Fibroblast of lung (primary cell): ENCODE measurements at regions not wholly inside any gene's neighbourhood (a gene's known extent, or its start where the extent isn't known, plus 50 kb on each side); places are given as distances from the start of the nearest gene placed in this dataset.

Source experiments
- EZH2 ChIP-seq: IDR thresholded peaks from 2 replicates; pipeline ENCODE4 v1.5.1; 2012; ENCODE audit warnings: low read length, control low read depth, mild to moderate bottlenecking; ENCODE audit errors: missing control alignments
- TF ChIP-seq, protein P1 (sequence below), 2 donors: IDR thresholded peaks in 1 of 2; conservative IDR thresholded peaks in 1 of 2; 1 replicate in 1 of 2; 2 replicates in 1 of 2; pipeline ENCODE4 v1.5.1; 2011 to 2012; ENCODE audit warnings: low read length in 2 of 2, control low read depth in 1 of 2, inconsistent platforms in 1 of 2, low read depth in 1 of 2, mild to moderate bottlenecking in 1 of 2

- TF ChIP-seq, protein P1, sequence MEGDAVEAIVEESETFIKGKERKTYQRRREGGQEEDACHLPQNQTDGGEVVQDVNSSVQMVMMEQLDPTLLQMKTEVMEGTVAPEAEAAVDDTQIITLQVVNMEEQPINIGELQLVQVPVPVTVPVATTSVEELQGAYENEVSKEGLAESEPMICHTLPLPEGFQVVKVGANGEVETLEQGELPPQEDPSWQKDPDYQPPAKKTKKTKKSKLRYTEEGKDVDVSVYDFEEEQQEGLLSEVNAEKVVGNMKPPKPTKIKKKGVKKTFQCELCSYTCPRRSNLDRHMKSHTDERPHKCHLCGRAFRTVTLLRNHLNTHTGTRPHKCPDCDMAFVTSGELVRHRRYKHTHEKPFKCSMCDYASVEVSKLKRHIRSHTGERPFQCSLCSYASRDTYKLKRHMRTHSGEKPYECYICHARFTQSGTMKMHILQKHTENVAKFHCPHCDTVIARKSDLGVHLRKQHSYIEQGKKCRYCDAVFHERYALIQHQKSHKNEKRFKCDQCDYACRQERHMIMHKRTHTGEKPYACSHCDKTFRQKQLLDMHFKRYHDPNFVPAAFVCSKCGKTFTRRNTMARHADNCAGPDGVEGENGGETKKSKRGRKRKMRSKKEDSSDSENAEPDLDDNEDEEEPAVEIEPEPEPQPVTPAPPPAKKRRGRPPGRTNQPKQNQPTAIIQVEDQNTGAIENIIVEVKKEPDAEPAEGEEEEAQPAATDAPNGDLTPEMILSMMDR (conservative IDR thresholded peaks at IDR 0.05 in 1 of 2, IDR thresholded peaks at IDR 0.05 in 1 of 2; ENCODE audit: low read depth in 1 of 2, low read length in 2 of 2) = no peak
- TF ChIP-seq EZH2 = no peak
Observed at GRCh38 chr21:39073717-39074116, 109.5 kb downstream of the PSMG1 start.
